ENCODE measurements at regions not wholly inside any gene's neighbourhood (a gene's known extent, or its start where the extent isn't known, plus 50 kb on each side); places are given as distances from the start of the nearest gene placed in this dataset.

DNA sequence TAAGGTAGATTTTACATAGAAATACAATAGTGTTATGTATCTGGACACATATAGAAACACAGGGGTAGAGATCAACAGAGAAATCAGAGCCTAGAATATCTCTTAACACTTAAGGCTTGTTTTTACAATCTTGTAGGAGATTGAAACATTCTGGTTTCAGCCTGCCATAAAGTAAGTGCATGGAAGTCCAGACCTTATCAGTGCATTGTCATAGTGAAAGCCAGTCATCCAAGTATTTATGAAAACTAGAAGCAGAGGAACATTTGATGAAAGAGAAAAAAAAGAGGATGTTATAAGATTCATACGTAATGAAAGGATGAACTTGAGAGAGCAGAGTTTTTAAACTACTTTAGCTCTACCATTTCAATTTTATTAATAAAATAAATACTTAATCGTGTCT is 194.3 kb upstream of the TRPC7 start:
- no peak for TF ChIP-seq EZH2 (IDR thresholded peaks at IDR 0.05)
- TF ChIP-seq POLR2AphosphoS5 (IDR thresholded peaks at IDR 0.05; ENCODE audit: borderline replicate concordance, low read depth, low read length) = no peak
- no peak for TF ChIP-seq FOXP2 (optimal IDR thresholded peaks at IDR 0.05; ENCODE audit: control extremely low read depth, extremely low read length, insufficient read depth)

Measured in SK-N-MC (cell line).